ENCODE measurements at regions not wholly inside any gene's neighbourhood (a gene's known extent, or its start where the extent isn't known, plus 50 kb on each side); places are given as distances from the start of the nearest gene placed in this dataset.

- Histone ChIP-seq H3K4me2 (ENCODE audit: low read length) (no peak overlapping the region), H3K4me3 (ENCODE audit: low read depth, low read length, poor library complexity, severe bottlenecking) (no peak overlapping the region), H4K20me1 (ENCODE audit: insufficient read depth, low read length) (no peaks in the 10 kb centered on the region), H3K9me2 (ENCODE audit: insufficient read depth, low read length) (no peaks in the 10 kb centered on the region), H3K4me1 (ENCODE audit: insufficient read depth, low read length, poor library complexity, severe bottlenecking) (no peaks in the 10 kb centered on the region), H3K27ac (ENCODE audit: low read depth, low read length, poor library complexity, severe bottlenecking) (no peak overlapping the region), H3K36me3 (ENCODE audit: insufficient read depth, low read length) (no peaks in the 10 kb centered on the region), H3K79me2 (ENCODE audit: insufficient read depth, low read depth, low read length) (no peaks in the 10 kb centered on the region), H2AFZ (ENCODE audit: low read length) (no peak overlapping the region), H3K9me3 (ENCODE audit: low read length) (no peaks in the 10 kb centered on the region)
- intact Hi-C loops (cut with micrococcal nuclease; ENCODE audit: unreplicated experiment), result no loop called here
- DNase-seq (ENCODE audit: low spot score), result no peak
- ChIA-PET CTCF (ENCODE audit: unreplicated experiment) (no interaction called here), POLR2A (no interaction called here)
- TF ChIP-seq EZH2phosphoT487 (IDR thresholded peaks at IDR 0.05; ENCODE audit: borderline replicate concordance, low read depth, low read length) (no peak), CTCF (conservative IDR thresholded peaks at IDR 0.05; ENCODE audit: low read length) (no peak)
- BruUV-seq (replicated peaks), result no TSS peak
Measured at GRCh38 chr13:60727140-60727539, 330.1 kb downstream of the TDRD3 start.

GRCh38 chr13:60721063-60721462 lies 324.0 kb downstream of the TDRD3 start:
- H3K9me3 ChIP-seq (ENCODE audit: low read length), result no peaks in the 10 kb centered on the region
- no peaks in the 10 kb centered on the region for H3K36me3 ChIP-seq (ENCODE audit: insufficient read depth, low read length)
- TF ChIP-seq CTCF (conservative IDR thresholded peaks at IDR 0.05; ENCODE audit: low read length), result no peak
- H3K27ac ChIP-seq (ENCODE audit: low read depth, low read length, poor library complexity, severe bottlenecking), result no peak overlapping the region
- H3K4me1 ChIP-seq (ENCODE audit: insufficient read depth, low read length, poor library complexity, severe bottlenecking), result no peaks in the 10 kb centered on the region
- intact Hi-C loops (cut with micrococcal nuclease; ENCODE audit: unreplicated experiment), result no loop called here
- H4K20me1 ChIP-seq (ENCODE audit: insufficient read depth, low read length), result no peaks in the 10 kb centered on the region
- no peak for DNase-seq (ENCODE audit: low spot score)
- no peak overlapping the region for H3K4me2 ChIP-seq (ENCODE audit: low read length)
- ChIA-PET CTCF (ENCODE audit: unreplicated experiment) (no interaction called here), POLR2A (no interaction called here)
- no peak overlapping the region for H3K4me3 ChIP-seq (ENCODE audit: low read depth, low read length, poor library complexity, severe bottlenecking)
- no peaks in the 10 kb centered on the region for H3K9me2 ChIP-seq (ENCODE audit: insufficient read depth, low read length)
- BruUV-seq (replicated peaks), result no TSS peak
- no peak overlapping the region for H2AFZ ChIP-seq (ENCODE audit: low read length)
- H3K79me2 ChIP-seq (ENCODE audit: insufficient read depth, low read depth, low read length), result no peaks in the 10 kb centered on the region

GRCh38 chr13:60720590-60720989 lies 323.6 kb downstream of the TDRD3 start:
- BruUV-seq (replicated peaks), result no TSS peak
- Histone ChIP-seq H3K27ac (ENCODE audit: low read depth, low read length, poor library complexity, severe bottlenecking) (no peak overlapping the region), H4K20me1 (ENCODE audit: insufficient read depth, low read length) (no peaks in the 10 kb centered on the region), H3K36me3 (ENCODE audit: insufficient read depth, low read length) (no peaks in the 10 kb centered on the region), H3K4me1 (ENCODE audit: insufficient read depth, low read length, poor library complexity, severe bottlenecking) (no peaks in the 10 kb centered on the region), H3K9me2 (ENCODE audit: insufficient read depth, low read length) (no peaks in the 10 kb centered on the region), H3K4me3 (ENCODE audit: low read depth, low read length, poor library complexity, severe bottlenecking) (no peak overlapping the region), H2AFZ (ENCODE audit: low read length) (no peak overlapping the region), H3K4me2 (ENCODE audit: low read length) (no peak overlapping the region), H3K9me3 (ENCODE audit: low read length) (no peaks in the 10 kb centered on the region), H3K79me2 (ENCODE audit: insufficient read depth, low read depth, low read length) (no peaks in the 10 kb centered on the region)
- ChIA-PET POLR2A (no interaction called here), CTCF (ENCODE audit: unreplicated experiment) (no interaction called here)
- no peak for DNase-seq (ENCODE audit: low spot score)
- TF ChIP-seq CTCF (conservative IDR thresholded peaks at IDR 0.05; ENCODE audit: low read length), result no peak
- no peak for TF ChIP-seq EZH2phosphoT487 (IDR thresholded peaks at IDR 0.05; ENCODE audit: borderline replicate concordance, low read depth, low read length)
- intact Hi-C loops (cut with micrococcal nuclease; ENCODE audit: unreplicated experiment), result no loop called here
